ENCODE measurements at regions not wholly inside any gene's neighbourhood (a gene's known extent, or its start where the extent isn't known, plus 50 kb on each side); places are given as distances from the start of the nearest gene placed in this dataset.

DNA sequence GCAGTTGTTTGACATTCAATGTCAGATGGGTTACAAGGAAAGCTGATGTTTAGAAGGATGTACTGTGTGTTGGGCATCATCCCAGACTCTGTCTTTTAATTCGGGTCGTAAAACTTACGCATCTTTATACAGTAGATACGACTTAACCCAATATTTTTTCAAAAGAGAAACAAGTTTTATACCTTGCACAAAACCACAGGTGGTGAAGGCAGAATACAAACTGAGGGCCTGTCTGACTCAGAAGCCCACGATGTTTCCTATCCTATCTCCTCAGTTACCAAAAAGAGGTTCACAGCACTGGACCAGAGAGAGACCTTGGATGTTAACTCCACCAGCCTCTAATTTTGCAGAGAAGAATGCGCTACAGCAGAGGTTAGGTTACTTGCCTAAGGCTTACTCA lies 477.0 kb downstream of the FOXO1 start:
- Histone ChIP-seq H3K36me3 (ENCODE audit: insufficient read depth, low read length) (no peaks in the 10 kb centered on the region), H2AFZ (ENCODE audit: low read length, unreplicated experiment) (no peak overlapping the region), H3K79me2 (ENCODE audit: control insufficient read depth, insufficient read depth, low read length, unreplicated experiment) (no peaks in the 10 kb centered on the region), H3K27ac (ENCODE audit: low read depth, low read length) (no peak overlapping the region), H3K4me1 (ENCODE audit: control insufficient read depth, insufficient read depth, low read length, unreplicated experiment) (peaks cover 28% of the 10 kb centered on the region), H3K4me3 (ENCODE audit: low read depth, low read length) (no peak overlapping the region), H3K27me3 (ENCODE audit: insufficient read depth, low read length) (no peaks in the 10 kb centered on the region)

DNA sequence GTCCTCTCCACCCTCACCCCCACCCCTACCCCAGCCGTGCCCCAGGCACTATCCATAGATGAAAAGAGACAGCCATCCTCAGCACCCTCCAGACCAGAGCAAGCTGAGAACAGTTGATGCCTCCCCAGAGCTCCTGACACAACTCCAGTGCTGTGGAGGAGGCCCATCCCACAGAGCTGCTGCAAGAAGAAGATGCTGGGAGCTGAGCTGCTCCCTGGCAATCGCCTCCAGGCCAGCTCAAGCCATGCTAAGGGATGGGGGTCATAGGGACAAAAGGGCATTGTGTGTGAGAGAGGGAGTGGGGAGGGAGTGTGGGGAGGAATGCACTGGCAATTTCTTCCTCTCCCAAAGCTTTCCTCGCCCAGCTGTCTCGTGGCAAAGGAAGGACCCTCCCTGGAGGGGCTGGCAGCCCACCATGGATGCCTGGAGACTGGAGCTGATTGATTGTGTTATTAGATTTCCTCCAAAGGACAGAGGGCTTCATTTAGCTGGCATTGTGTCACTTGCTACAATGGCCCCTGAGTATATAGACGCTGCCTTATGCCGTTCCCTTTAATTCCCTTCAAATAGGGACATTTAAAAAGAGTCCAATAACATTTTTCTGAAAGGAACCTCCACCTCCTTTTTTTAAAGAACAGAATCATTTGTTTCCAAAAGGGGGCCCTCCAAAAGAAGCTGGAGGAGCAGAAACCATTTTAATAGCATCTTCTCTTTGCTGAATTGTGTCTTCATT lies 476.4 kb downstream of the FOXO1 start:
- Histone ChIP-seq H3K36me3 (ENCODE audit: insufficient read depth, low read length) (no peaks in the 10 kb centered on the region), H3K4me3 (ENCODE audit: low read depth, low read length) (no peak overlapping the region), H3K27ac (ENCODE audit: low read depth, low read length) (peak overlapping the region; percentile 36; the same call in 1 of the 2 replicates), H2AFZ (ENCODE audit: low read length, unreplicated experiment) (peak overlapping the region; percentile 86), H3K4me1 (ENCODE audit: control insufficient read depth, insufficient read depth, low read length, unreplicated experiment) (peaks cover 28% of the 10 kb centered on the region), H3K27me3 (ENCODE audit: insufficient read depth, low read length) (no peaks in the 10 kb centered on the region), H3K79me2 (ENCODE audit: control insufficient read depth, insufficient read depth, low read length, unreplicated experiment) (no peaks in the 10 kb centered on the region)

DNA sequence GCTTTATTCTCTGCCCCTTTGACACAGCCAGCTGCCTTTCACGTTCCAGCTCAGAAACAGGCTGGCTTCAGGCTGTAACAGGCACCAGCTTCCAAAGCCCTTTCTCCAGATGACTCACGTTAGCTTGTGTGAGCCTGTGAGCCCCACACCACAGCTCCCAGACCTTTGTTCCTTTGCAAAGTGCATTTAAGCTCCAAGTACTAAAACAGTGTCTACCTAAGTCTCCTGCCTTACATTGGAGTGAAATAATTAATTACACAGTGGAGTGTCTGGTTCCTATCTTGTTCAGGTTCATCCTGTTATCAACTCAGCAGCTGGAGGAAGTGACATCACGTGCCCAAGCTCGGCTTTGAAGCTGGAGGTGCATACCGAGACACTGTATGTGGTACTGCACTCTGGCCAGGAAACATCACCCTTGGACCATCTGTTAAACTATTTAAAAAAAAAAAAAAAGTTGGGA lies 475.8 kb downstream of the FOXO1 start:
- peak overlapping the region; percentile 36; the same call in 1 of the 2 replicates for H3K27ac ChIP-seq (ENCODE audit: low read depth, low read length)
- H3K27me3 ChIP-seq (ENCODE audit: insufficient read depth, low read length), result no peaks in the 10 kb centered on the region
- H3K4me3 ChIP-seq (ENCODE audit: low read depth, low read length), result no peak overlapping the region
- H3K79me2 ChIP-seq (ENCODE audit: control insufficient read depth, insufficient read depth, low read length, unreplicated experiment), result no peaks in the 10 kb centered on the region
- peaks cover 28% of the 10 kb centered on the region for H3K4me1 ChIP-seq (ENCODE audit: control insufficient read depth, insufficient read depth, low read length, unreplicated experiment)
- H2AFZ ChIP-seq (ENCODE audit: low read length, unreplicated experiment), result peak overlapping the region; percentile 86
- no peaks in the 10 kb centered on the region for H3K36me3 ChIP-seq (ENCODE audit: insufficient read depth, low read length)

DNA sequence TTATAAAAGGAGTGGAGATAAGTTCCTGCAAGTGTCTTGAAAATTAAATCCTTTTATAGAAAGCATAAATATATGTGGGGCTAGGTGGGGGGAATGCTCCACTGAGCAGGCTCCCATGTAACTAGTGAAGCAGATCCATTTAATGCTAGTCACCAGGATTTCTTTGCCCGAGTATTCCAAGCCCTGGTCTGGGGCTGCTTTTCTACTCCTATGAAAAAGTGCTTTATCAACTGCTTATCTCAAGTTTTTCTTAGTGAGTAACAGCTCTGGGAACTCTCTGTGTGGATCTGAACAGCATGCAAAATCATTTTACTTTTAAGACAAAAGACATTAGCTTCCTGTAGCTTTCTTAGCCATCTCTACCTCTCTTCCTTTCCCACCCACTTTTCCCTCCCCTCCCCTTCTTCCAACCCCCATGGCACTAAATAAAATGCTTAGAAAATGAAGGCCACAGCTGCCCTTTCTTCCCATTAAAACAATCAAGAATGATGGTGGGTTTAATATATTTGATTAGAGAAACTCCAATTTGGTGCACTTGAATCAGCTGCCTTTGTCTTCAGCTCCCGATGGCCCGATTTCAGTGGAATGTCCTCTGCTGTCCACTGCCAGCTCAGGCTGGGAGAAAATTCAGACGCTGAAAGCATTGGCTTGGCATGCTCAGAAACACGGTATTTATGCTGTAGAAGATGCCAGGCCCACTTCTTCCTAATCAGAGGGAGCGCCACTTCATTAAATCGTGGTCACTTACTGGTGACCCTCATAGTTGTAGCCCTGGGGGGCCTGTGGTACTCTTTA lies 475.1 kb downstream of the FOXO1 start:
- Histone ChIP-seq H3K27ac (ENCODE audit: low read depth, low read length) (peak overlapping the region; percentile 36; the same call in 1 of the 2 replicates), H3K27me3 (ENCODE audit: insufficient read depth, low read length) (no peaks in the 10 kb centered on the region), H3K4me1 (ENCODE audit: control insufficient read depth, insufficient read depth, low read length, unreplicated experiment) (peaks cover 28% of the 10 kb centered on the region), H3K4me3 (ENCODE audit: low read depth, low read length) (no peak overlapping the region), H3K36me3 (ENCODE audit: insufficient read depth, low read length) (no peaks in the 10 kb centered on the region), H2AFZ (ENCODE audit: low read length, unreplicated experiment) (no peak overlapping the region), H3K79me2 (ENCODE audit: control insufficient read depth, insufficient read depth, low read length, unreplicated experiment) (no peaks in the 10 kb centered on the region)

DNA sequence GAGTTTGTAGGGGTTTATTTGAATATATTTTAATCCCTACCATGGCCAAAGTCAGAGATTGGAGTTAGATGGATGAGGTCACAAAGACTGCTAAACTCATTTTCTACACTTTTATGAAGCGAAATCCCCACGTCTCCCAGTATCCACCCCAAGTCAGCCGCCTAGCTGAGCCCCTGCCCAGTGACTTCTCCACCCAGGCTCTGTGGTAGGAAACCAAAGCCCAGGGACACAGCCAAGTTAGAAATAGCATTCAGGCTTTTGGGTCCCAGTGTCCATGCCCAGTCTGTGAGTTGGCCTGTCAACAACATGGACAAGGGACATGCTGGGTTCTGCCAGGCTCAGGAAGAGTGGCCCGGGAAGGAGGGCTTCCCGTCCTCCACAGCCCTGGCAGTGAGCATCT lies 474.0 kb downstream of the FOXO1 start:
- H3K27me3 ChIP-seq (ENCODE audit: insufficient read depth, low read length), result no peaks in the 10 kb centered on the region
- H3K27ac ChIP-seq (ENCODE audit: low read depth, low read length), result no peak overlapping the region
- no peak overlapping the region for H3K4me3 ChIP-seq (ENCODE audit: low read depth, low read length)
- H3K36me3 ChIP-seq (ENCODE audit: insufficient read depth, low read length), result no peaks in the 10 kb centered on the region
- no peaks in the 10 kb centered on the region for H3K79me2 ChIP-seq (ENCODE audit: control insufficient read depth, insufficient read depth, low read length, unreplicated experiment)
- peaks cover 28% of the 10 kb centered on the region for H3K4me1 ChIP-seq (ENCODE audit: control insufficient read depth, insufficient read depth, low read length, unreplicated experiment)
- no peak overlapping the region for H2AFZ ChIP-seq (ENCODE audit: low read length, unreplicated experiment)

DNA sequence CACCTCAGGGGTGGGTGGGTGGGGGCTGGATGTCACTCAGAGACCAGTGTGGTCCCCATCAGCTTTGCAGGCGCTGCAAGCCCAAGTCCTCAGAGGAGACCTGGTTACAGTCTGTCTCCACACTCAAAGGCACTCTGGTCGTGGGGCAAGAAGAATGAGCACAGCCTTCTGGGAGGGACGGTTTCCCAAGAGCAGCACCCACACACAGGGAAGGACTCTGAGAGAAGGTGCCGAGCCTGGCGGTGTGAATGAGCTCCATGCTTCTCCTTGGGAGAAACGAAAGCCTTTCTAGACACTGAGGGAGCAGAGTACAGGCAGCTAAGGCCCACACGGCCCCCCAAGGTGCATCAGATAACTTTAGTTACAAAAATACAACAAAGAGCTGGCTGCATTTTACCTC lies 473.6 kb downstream of the FOXO1 start:
- no peaks in the 10 kb centered on the region for H3K27me3 ChIP-seq (ENCODE audit: insufficient read depth, low read length)
- peak overlapping the region; percentile 72 for H2AFZ ChIP-seq (ENCODE audit: low read length, unreplicated experiment)
- no peaks in the 10 kb centered on the region for H3K36me3 ChIP-seq (ENCODE audit: insufficient read depth, low read length)
- H3K4me1 ChIP-seq (ENCODE audit: control insufficient read depth, insufficient read depth, low read length, unreplicated experiment), result peaks cover 28% of the 10 kb centered on the region
- no peak overlapping the region for H3K27ac ChIP-seq (ENCODE audit: low read depth, low read length)
- H3K79me2 ChIP-seq (ENCODE audit: control insufficient read depth, insufficient read depth, low read length, unreplicated experiment), result no peaks in the 10 kb centered on the region
- H3K4me3 ChIP-seq (ENCODE audit: low read depth, low read length), result no peak overlapping the region

DNA sequence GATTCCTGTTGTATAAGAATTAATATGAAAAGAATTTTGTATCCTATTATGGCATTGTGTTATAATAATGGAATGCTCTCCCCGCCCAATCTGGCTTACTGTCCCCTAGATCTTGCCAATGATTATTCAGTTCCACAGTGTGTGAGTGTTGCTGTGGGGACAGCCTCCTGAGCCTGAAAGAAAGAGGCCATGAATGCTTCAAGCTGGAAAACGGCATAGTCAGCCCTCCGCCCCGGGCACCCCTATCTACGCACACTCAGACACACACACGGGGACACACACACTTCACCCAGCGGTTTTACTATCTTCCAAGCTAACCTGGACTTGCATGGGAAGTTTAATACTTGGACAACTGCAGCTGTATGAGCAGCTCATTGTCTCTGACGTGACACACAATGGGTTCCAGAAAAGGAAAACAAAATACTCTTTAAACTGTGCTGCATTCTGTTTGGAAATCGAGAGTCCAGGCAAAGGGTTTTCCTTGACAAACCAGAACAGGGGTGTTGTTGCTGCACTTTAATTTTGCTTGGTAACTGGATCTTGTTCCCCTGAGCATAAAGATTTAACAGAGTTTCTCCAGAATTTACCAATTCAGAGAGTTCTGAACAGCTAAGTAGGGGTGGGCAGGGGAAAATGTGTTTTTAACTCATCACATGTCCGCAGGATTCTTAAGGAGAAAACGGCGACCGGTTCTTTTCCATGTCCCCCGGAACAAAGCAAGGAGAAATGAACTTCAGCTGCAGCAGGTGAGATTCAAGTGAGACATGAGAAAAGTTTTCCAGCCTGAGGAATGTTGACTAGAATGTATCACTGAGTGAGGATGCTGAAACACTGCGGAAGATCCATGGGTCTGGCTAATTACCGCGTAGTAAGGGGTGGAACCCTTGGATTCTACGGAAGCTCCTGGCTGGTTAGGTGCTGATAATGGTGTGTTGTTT lies 472.9 kb downstream of the FOXO1 start:
- peak overlapping the region; percentile 72 for H2AFZ ChIP-seq (ENCODE audit: low read length, unreplicated experiment)
- no peaks in the 10 kb centered on the region for H3K36me3 ChIP-seq (ENCODE audit: insufficient read depth, low read length)
- H3K27me3 ChIP-seq (ENCODE audit: insufficient read depth, low read length), result no peaks in the 10 kb centered on the region
- peak overlapping the region; percentile 44; the same call in 1 of the 2 replicates for H3K4me3 ChIP-seq (ENCODE audit: low read depth, low read length)
- H3K27ac ChIP-seq (ENCODE audit: low read depth, low read length), result no peak overlapping the region
- H3K79me2 ChIP-seq (ENCODE audit: control insufficient read depth, insufficient read depth, low read length, unreplicated experiment), result no peaks in the 10 kb centered on the region
- H3K4me1 ChIP-seq (ENCODE audit: control insufficient read depth, insufficient read depth, low read length, unreplicated experiment), result peaks cover 28% of the 10 kb centered on the region

DNA sequence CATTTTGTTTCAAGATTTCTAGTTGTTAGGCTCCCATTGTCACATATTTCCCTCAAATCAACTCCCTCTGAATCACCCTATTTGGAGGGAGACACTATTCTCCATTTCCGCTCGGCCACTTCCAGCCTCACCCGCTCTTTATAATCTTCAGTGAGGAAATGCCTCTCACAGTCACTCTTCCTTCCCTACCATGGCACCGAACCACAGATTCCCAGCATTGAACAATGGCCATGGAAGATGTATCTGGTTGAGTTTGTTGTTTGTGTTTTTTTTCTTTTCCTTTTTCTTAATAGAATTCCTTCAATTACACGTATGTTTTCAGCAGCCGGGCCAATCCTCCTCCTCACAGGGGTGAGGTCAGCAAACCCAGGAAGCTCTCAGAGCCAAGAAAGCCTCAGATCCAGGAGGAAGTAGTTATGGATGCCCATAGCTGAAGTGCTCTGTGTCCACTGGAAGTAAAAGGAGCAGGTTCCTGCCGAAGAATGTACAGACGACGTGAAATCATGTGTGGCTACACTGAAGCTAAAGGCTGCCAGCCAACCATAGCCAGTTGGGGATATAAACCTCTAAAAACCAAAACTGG lies 472.1 kb downstream of the FOXO1 start:
- no peaks in the 10 kb centered on the region for H3K36me3 ChIP-seq (ENCODE audit: insufficient read depth, low read length)
- no peaks in the 10 kb centered on the region for H3K79me2 ChIP-seq (ENCODE audit: control insufficient read depth, insufficient read depth, low read length, unreplicated experiment)
- H3K27ac ChIP-seq (ENCODE audit: low read depth, low read length), result no peak overlapping the region
- H3K4me3 ChIP-seq (ENCODE audit: low read depth, low read length), result no peak overlapping the region
- H2AFZ ChIP-seq (ENCODE audit: low read length, unreplicated experiment), result peak overlapping the region; percentile 72
- no peaks in the 10 kb centered on the region for H3K27me3 ChIP-seq (ENCODE audit: insufficient read depth, low read length)
- peaks cover 28% of the 10 kb centered on the region for H3K4me1 ChIP-seq (ENCODE audit: control insufficient read depth, insufficient read depth, low read length, unreplicated experiment)

DNA sequence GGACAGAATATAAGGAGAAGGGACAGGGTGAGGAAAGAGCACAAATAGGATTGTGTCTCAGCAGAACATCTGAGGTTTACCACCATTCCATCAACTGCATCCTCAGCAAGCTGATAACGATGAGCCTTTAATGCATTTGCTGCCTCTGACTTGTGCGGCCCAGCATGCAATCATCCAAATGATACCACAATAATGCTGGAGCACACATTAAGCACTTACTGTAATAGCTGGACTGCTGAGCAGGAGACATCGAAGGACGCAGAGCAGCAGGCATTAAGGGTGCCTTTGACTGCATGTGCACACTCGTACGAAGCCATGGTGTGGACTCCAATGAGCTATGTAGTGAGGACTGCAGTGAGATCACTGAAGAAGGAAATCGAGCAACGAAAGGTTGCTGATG lies 469.4 kb downstream of the FOXO1 start:
- Histone ChIP-seq H3K27me3 (ENCODE audit: insufficient read depth, low read length) (no peaks in the 10 kb centered on the region), H3K4me1 (ENCODE audit: control insufficient read depth, insufficient read depth, low read length, unreplicated experiment) (peaks cover 11% of the 10 kb centered on the region), H3K79me2 (ENCODE audit: control insufficient read depth, insufficient read depth, low read length, unreplicated experiment) (no peaks in the 10 kb centered on the region), H2AFZ (ENCODE audit: low read length, unreplicated experiment) (no peak overlapping the region), H3K27ac (ENCODE audit: low read depth, low read length) (no peak overlapping the region), H3K4me3 (ENCODE audit: low read depth, low read length) (no peak overlapping the region), H3K36me3 (ENCODE audit: insufficient read depth, low read length) (no peaks in the 10 kb centered on the region)
